Calu3 (cell line): ENCODE measurements at regions not wholly inside any gene's neighbourhood (a gene's known extent, or its start where the extent isn't known, plus 50 kb on each side); places are given as distances from the start of the nearest gene placed in this dataset.

ENCODE experiments used
- BruUV-seq: library from RNA; stranded (reverse); fragments of 400-500 nt; replicated peaks from 2 replicates; lab custom pipeline; 2021; lab: Mats Ljungman, UMichigan
- CTCF ChIA-PET: fragments of 300-600 bp; sonication (Branson Sonifier 250); formaldehyde crosslinking; loops from one replicate; lab custom pipeline; 2022; ENCODE audit warnings: antibody characterized with exemption; lab: Charles Lee
- DNase-seq: peaks from one replicate; pipeline ENCODE4 v3.0.0; 2022
- H3K27ac Mint-ChIP-seq: one replicate; pipeline ENCODE4 v1.8.0; 2022; ENCODE audit warnings: mixed read lengths; ENCODE audit not compliant: unreplicated experiment
- H3K27me3 Mint-ChIP-seq: one replicate; pipeline ENCODE4 v1.8.0; 2022; ENCODE audit warnings: mixed read lengths; ENCODE audit not compliant: unreplicated experiment
- H3K36me3 Mint-ChIP-seq: one replicate; pipeline ENCODE4 v1.8.0; 2022; ENCODE audit warnings: mild to moderate bottlenecking, moderate library complexity, mixed read lengths; ENCODE audit not compliant: insufficient read depth, unreplicated experiment
- H3K4me1 Mint-ChIP-seq: one replicate; pipeline ENCODE4 v1.8.0; 2022; ENCODE audit warnings: mild to moderate bottlenecking, low read depth, mixed read lengths; ENCODE audit not compliant: unreplicated experiment
- H3K4me3 Mint-ChIP-seq: one replicate; pipeline ENCODE4 v1.8.0; 2022; ENCODE audit warnings: mild to moderate bottlenecking, low read depth, moderate library complexity, mixed read lengths; ENCODE audit not compliant: unreplicated experiment
- H3K9me3 Mint-ChIP-seq: one replicate; pipeline ENCODE4 v1.8.0; 2022; ENCODE audit warnings: low read depth, mixed read lengths; ENCODE audit not compliant: unreplicated experiment
- CTCF ChIP-seq: fragments of 200-600 bp; IDR thresholded peaks from one replicate; pipeline ENCODE4 v1.8.0; 2022; ENCODE audit warnings: antibody characterized with exemption; ENCODE audit not compliant: unreplicated experiment
- intact Hi-C: fragments of 100-400 bp; cut with micrococcal nuclease; formaldehyde crosslinking; loops from one replicate; pipeline ENCODE4 v1.10.0; 2022; ENCODE audit not compliant: unreplicated experiment

- no peak for TF ChIP-seq CTCF
- intact Hi-C loops, result no loop called here
- no peaks in the 10 kb centered on the region for H3K9me3 Mint-ChIP-seq
- H3K36me3 Mint-ChIP-seq, result no peaks in the 10 kb centered on the region
- no peaks in the 10 kb centered on the region for H3K27me3 Mint-ChIP-seq
- H3K27ac Mint-ChIP-seq, result no peak overlapping the region
- DNase-seq, result no peak
- H3K4me1 Mint-ChIP-seq, result no peaks in the 10 kb centered on the region
- CTCF ChIA-PET, result no interaction called here
- no peak overlapping the region for H3K4me3 Mint-ChIP-seq
- BruUV-seq, result no TSS peak
Observed at GRCh38 chr4:187795737-187796136, 199.8 kb upstream of the ZFP42 start.

GRCh38 chr4:187798385-187798784, 197.2 kb upstream of the ZFP42 start:
- intact Hi-C loops, result no loop called here
- H3K4me3 Mint-ChIP-seq, result no peak overlapping the region
- peaks cover 4% of the 10 kb centered on the region for H3K9me3 Mint-ChIP-seq
- no peak overlapping the region for H3K27ac Mint-ChIP-seq
- DNase-seq, result no peak
- TF ChIP-seq CTCF, result no peak
- no peaks in the 10 kb centered on the region for H3K36me3 Mint-ChIP-seq
- BruUV-seq, result no TSS peak
- CTCF ChIA-PET, result no interaction called here
- no peaks in the 10 kb centered on the region for H3K4me1 Mint-ChIP-seq
- no peaks in the 10 kb centered on the region for H3K27me3 Mint-ChIP-seq

GRCh38 chr4:187799735-187800134, 195.8 kb upstream of the ZFP42 start:
- no peak overlapping the region for H3K27ac Mint-ChIP-seq
- no peak for DNase-seq

GRCh38 chr4:187811591-187811990, 184.0 kb upstream of the ZFP42 start:
- Mint-ChIP-seq H3K27ac (no peak overlapping the region), H3K36me3 (no peaks in the 10 kb centered on the region), H3K27me3 (no peaks in the 10 kb centered on the region), H3K4me1 (no peaks in the 10 kb centered on the region), H3K4me3 (no peak overlapping the region), H3K9me3 (no peaks in the 10 kb centered on the region)
- no TSS peak for BruUV-seq
- CTCF ChIA-PET, result no interaction called here
- DNase-seq, result no peak
- no peak for TF ChIP-seq CTCF
- intact Hi-C loops, result no loop called here

More at GRCh38 chr4:187799735-187800134, 195.8 kb upstream of the ZFP42 start:
- H3K4me1 Mint-ChIP-seq, result no peaks in the 10 kb centered on the region
- no TSS peak for BruUV-seq
- intact Hi-C loops, result no loop called here
- TF ChIP-seq CTCF, result no peak
- no peaks in the 10 kb centered on the region for H3K27me3 Mint-ChIP-seq
- H3K36me3 Mint-ChIP-seq, result no peaks in the 10 kb centered on the region
- CTCF ChIA-PET, result no interaction called here
- H3K4me3 Mint-ChIP-seq, result no peak overlapping the region
- H3K9me3 Mint-ChIP-seq, result peaks cover 4% of the 10 kb centered on the region
